NCI-H774 (cell line): ENCODE measurements at regions not wholly inside any gene's neighbourhood (a gene's known extent, or its start where the extent isn't known, plus 50 kb on each side); places are given as distances from the start of the nearest gene placed in this dataset.

Experiments
- DNase-seq: peaks from one replicate; lab custom pipeline; 2025; lab: John Stamatoyannopoulos, UW

DNA sequence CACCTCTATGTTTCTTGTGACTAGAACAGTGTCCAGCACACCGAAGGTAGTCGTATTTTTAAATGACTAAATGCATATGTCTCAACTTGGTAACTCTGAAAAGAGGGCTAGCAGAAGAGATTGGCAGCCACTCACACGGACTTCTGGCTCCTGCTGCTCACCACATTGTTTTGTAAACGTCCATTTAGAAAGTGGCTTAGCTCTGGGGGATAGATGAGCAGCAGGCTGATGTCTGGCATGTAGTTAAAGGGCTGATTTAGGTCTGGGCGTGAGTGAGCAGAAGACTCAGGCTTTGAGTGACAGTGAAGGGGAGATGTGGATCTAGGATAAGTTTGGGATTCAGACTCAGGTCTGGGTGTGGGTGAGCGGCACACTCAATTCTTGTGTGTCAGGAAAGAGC, 372.9 kb upstream of the HS6ST1 start:
- DNase-seq = no peak

DNA sequence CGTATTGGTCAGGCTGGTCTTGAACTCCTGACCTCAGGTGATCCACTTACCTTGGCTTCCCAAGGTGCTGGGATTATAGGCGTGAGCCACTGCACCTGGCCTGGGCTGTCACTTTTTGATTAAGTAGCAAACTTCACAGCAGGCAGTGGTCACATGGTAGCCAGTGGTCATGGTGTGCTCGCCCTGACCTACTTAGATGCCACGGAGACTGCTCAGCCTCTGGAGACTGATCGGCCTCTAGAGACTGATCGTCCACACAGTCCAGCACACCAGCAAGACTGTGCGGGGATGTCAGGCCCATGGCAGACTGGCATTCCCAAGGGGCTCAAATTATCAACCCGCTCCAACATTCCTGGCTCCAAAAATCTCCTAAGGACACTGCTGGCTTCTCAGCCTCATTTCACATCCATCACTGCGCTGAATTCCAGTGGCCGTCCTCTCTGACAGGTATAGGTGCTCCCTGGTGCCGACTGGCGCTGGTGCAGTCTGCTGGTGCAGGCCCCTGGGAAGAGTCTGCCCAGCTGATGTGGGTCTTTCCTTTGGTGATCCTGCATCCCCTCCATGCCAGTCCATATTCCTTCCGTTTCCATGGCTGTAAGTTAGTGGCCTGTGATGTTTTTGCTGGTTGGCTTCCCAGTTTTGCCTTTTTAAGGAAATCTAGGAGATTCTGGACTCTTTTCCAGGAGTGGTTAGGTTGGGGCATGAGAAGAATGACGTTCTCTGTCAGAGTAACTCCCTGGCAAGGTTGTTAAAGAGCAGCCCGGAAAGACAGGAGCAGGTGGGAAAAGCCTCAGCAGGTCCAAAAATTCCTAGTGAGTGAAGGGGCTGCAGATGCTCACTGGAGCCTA, 374.5 kb upstream of the HS6ST1 start:
- no peak for DNase-seq

DNA sequence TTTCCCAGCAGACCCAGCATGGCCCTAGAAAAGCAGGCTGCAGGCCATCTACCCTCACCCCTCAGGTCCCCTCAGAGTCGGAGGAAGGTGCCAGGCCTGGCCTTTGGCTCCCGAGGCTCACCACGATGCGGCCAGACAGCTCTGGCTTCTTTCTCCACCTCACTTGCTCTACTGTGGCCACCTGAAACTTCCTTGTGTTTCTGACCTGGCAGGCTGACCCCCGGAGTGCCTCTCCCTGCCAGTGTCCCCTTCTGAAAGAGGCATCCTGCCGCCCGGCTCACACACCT, 375.0 kb upstream of the HS6ST1 start:
- no peak for DNase-seq

DNA sequence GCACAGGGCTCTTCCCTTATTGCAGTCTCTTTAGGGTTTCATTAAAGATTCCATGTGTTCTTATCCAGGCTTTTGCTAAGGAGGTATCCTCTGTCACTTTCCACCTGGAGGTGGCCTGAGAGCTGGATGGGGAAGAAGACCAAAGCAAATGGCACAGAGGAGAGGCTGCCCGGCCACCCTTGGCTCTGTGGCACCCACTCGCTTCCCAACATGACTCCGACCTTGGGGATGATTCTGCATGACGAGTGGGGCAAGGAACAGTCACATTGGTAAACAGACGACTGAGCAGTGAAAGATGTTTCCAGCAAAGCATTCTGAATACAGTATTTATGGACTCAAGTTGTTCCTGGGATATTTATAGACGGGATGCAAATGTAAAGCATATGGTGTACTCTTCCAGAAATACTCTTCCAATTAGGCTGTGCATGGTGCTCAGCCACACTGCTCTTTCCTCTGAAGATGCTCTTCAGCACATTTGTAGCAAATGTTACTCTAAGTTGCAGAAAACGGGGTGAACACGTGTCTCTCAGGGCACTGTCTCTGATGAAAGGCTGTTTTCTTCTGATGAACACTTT, 377.1 kb upstream of the HS6ST1 start:
- DNase-seq = no peak

DNA sequence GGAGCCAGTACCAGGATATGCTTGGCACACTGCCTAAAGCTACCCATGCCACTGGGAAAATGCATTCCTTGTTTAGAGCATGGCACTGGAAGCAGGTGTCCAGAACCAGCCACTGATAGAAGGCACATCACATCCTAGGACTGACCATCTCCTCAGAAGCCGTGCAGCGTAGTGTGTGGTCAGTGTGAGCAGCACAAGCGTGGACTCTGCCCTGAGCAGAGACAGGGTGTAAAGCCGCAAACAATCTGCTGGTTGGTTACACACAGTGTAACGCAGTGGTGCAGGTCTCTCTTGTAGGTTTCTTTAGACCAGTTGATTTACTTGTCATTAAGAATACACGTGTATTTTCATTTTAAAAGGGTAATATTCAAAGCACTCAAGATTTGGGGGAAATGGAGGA, 377.8 kb upstream of the HS6ST1 start:
- no peak for DNase-seq

DNA sequence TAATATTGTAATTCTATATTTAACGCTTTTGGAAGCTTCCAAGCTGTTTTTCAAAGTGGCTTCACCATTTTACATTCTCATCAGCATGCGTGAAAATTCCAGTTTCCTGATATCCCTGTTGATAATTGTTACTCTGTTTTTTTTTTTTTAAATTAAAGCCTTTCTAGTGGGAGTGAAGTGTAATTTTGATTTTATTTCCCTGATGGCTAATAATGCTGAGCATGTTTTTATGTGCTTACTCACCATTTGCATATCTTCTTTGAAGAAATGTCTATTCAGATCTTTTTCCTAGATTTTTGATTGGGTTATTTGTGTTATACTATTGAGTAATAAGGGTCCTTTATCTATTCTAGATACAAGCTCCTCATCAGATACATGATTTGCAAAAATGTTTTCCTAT, 382.8 kb upstream of the HS6ST1 start:
- no peak for DNase-seq

DNA sequence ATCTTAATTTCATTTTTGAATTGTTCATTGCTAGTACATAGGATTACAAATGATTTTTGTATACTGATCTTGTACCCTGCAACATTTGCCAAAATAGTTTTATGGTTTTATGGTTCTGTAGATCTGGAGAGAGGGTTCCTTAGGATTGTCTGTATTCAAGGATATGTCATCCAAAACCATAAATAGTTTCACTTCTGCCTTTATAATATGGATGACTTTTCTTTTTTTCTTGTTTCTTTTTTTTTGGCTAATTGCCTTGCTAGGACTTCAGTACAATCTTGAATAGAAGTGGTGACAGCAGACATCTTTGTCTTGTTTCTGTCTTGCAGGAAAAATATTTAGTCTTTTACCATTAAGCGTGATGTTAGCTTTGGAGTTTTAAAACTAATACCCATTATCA, 383.9 kb upstream of the HS6ST1 start:
- DNase-seq = no peak

DNA sequence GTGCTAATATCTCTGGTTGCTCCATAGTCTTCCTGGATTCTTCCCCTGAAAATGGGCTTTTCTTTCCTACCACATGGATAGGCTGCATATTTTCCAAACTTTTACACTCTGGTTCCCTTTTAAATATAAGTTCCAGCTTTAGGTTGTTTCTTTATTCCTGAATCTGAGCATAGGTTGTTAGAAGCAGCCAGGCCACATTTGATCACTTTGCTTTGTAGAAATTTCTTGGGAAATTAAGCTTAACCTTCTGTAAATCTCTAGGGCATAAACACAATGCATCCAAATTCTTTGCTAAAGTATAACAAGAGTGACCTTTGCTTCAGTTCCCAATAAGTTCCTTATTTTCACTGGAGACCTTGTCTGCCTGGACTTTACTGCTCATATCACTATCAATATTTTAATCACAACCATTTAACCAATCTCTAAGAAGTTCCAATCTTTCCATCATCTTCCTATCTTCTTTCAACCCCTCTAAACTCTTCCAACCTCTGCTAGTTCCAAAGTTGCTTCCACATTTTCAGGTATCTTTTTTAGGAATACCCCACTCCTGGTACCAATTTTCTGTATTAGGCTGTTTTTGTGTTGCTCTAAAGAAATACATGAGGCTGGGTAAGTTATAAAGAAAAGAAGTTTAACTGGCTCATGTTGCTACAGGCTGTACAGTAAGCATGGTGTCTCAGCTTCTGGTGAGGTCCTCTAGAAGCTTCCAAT, 389.6 kb upstream of the HS6ST1 start:
- DNase-seq = no peak

DNA sequence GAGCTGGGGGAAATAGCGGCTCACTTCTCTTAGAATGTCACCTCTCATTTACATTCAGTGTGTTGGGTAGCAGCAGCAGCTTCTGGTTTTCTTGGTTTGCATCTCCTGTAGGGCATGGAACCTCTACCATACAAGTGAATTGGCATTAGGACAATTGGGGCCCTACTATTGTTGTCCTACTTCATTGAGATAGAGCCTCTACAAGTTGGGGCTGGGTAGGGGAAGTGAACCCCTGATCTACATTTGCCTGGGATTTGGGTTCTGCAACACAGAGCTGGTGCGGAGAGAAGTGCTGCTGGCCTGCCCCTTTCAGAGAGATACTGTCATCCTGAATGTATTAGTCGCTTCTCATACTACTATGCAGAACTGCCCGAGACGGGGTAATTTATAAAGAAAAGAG, 391.6 kb upstream of the HS6ST1 start:
- DNase-seq = no peak

DNA sequence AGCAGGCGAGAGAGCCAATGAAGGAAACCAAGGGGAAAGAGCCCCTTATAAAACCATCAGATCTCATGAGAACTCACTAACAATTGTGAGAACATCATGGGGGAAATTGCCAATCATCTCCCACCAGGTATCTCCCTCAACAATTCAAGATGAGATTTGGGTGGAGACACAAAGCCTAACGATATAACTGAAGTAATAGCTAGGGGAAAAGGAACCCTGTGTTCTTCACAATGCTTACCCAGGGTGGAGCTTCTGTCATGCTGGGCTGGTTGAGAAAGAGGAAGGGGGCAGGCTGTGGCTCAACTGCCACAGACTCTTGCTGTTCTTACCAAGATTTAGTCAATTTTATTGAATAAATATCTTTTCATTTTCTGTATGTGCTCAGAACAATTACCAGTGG, 392.1 kb upstream of the HS6ST1 start:
- DNase-seq = no peak

DNA sequence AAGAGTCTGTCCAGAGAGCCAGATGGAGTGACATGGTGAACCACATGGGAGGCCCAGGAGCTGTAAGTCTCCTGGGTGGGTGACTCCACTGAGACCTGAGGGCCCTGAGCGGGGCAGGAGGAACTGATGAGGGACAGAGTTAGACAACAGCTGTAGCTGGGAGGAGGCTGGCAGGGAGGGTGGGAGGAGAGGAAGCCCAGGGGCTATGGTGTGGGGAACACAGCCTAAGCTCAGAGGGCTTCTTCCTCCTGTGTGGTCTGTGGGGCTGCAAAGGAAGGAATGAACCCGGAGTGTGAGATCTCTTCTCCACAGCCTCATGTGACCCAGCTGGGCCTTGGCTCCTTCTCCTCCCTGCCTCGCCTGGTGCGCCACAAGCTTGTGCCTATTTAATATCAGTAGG, 395.6 kb upstream of the HS6ST1 start:
- DNase-seq = no peak

DNA sequence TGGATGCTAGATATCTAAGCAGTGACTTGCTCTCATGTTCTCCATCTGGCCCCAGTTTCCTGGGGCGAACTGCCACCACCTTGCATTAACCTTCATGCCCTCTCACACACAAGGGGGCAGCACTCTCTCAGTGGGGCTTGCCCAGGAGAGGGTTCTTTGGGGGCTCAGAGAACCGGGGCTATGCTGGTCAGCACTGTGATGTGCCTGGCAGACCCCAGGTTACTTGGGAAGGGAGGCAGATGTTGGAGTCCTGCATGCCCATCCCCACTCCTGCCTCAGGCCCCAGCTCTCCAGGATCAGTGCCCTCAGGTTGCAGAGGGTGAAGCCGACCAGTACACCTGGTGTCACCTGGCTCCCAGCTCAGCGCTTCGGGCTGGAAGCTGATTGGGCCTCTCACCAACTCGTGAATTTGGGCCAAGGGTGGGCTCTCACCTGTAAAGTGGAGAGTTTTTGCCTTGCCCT, 396.2 kb upstream of the HS6ST1 start:
- DNase-seq = no peak

DNA sequence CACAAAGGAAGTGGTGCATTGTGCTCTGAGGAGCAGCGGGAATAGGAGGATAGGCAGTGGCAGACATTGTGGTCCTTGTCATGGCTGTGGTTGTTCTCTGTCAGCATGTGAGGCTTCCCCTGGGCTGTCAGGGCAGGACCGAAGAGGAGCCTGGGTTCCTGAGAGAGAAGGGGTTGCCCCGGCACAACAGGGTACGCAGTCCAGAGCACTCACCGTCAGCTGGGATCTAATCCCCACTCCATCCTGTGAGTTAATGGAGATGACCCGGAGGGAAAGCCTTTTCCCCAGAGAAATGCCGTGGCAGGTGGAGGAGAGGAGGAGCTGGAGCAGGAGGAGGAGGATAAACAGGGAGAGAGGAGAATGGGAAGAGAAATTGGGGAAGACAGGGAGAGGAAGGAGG, 396.7 kb upstream of the HS6ST1 start:
- DNase-seq = no peak

DNA sequence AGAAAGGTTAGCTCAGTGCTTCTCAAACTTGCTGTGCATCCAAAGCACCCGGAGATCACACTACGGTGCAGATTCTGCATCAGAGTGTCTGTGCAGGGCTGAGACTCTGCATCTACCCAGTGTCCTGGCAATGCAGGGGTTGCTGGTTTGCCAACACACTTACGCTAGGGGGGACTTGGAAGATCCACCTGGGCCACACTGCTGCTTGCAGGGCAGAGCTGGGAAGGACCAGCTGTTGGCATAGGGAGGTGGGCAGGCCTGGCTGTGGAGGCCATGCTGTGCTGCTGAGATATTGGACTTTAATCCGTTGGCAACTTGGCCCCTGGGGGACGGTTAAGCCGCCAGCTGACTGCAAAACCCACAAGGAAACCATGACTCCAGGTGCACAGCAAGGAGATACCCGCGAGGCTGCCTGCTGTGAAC, 397.6 kb upstream of the HS6ST1 start:
- no peak for DNase-seq

DNA sequence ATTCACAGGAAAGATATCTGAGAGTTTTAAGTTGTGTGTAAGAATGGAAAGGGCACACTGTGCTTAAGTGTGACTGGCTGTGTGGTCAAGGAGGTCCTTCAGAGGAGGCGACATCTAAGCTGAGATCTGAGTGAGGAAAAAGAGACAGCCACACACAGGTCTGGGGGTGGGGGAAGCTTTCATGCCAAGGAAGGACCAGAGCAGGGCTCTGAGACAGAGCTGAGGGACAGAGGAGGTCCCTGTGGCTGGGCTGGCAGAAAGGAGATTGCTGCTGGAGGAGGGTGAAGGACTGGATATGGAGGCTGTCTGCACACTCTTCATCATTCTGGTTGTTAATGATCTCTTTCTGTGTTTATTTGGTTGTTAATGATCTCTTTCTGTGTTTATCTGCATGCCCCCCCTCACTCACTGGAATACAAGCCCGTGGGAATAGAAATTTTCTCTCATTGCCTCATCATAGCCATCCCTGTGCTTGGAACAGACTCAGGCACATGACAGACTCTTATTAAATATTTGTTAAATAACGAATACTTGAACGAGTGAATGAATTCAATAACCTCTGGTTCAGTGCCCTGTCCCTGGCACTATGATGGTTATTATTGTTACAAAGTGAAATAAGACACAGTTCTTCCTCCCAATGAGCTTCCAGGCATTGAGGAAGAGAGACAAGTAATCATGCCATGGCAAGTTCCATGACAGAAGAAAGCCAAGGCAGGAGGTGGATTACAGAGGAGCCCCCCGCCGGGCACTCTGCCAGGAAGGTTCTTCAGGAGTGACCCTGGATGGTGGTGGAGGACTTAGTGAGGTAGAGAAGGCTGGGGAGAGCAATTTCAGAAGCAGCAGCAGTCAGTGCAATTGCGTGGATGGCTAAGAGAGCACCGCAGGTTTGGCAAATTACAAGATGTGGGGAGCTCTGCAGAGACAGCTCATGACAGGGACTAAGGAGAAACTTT, 399.4 kb upstream of the HS6ST1 start:
- DNase-seq = no peak

DNA sequence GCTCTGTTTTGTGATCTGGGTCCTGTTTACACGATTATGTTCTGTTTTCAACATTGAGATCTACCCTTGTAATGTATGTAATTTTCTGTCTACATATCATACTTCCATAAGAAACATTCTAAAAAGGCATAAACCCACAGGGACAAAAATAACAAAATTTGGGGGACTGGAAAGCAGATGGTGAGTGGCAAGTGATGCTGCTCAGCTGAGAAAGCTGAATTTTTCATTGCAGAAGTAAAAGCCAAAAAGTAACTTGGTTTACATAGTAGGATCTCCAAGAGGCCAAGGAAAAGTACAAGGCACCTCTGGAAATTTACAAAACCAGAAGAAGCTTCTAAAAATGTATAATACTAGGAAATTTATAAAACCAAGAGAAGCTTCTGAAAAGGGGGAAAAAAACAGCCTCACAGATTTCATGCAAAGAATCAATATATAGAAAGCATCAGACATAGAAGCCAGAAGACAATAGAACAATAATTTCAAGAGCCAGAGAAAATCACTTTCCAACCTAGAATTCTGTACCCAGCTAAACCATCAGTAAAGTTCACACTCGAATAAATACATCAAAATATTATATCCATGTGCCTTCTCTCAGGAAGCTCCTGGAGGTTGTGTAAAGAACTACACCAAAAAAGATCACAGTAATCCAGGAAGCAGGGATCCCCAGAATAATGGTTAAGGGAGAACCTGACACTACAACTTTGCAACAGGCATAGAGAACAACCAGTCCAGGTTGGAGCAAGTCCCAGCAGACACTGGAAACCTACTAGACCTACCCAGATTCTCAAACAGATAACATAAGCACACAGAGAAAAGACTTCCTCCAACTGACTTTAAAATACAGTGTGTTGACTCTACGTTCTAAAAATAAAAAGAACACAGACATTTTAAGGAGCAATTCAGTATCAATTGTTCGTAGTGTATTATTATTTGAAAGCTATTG, 401.7 kb upstream of the HS6ST1 start:
- DNase-seq = no peak

DNA sequence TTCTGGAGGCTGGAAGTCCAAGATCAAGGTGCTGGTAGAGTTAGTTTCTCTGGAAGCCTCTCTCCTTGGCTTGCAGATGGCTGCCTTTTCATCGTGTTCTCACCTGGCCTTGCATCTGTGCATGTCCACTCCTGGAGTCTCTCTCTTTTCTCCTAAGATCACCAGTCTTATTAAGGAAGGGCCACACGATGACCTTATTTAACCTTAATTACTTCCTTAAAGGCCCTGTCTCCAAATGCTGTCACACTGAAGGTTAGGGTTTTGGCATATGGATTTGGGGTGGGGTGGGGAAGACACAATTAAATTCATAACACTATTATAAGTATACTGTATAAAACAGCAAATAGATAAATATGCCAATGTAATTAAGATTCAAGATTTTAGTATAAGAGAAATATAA, 402.4 kb upstream of the HS6ST1 start:
- DNase-seq = no peak

DNA sequence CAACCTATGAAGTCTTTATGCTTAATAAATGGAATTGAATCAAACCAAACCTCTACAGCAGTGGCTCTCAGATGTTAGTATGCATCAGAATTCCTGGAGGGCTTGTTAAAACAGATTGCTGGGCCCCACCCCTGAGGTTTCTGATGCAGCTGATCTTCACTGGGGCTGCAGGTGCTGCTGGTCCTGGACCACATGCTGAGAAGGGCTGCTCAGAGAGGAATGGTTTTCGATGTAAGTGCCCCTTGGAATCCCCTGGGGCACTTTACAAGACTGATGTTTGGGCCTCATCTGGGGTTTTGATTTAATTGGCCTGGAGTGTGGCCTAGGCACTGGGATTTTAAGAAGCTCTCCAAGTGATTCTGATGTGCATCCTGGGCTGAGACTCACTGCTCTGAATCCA, 403.8 kb upstream of the HS6ST1 start:
- no peak for DNase-seq

DNA sequence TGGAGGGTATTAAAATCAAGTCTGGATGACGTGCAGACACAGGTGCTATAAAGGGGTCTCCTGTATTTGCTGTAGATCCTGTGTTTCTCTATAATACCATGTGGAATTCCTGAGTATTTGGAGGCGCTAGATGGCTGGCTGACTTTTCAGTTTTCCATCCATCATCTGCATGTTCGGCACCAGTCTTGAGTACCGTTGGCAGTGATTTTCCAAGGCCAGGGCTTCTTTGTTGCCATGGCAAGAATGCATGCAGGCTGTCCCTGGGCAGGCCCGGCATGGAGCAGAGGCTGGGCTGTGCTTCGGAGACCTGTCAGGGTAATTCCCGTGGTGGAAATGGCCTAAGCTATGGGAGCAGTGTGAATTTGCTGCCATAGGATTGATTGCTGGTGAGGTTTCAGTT, 405.9 kb upstream of the HS6ST1 start:
- no peak for DNase-seq

DNA sequence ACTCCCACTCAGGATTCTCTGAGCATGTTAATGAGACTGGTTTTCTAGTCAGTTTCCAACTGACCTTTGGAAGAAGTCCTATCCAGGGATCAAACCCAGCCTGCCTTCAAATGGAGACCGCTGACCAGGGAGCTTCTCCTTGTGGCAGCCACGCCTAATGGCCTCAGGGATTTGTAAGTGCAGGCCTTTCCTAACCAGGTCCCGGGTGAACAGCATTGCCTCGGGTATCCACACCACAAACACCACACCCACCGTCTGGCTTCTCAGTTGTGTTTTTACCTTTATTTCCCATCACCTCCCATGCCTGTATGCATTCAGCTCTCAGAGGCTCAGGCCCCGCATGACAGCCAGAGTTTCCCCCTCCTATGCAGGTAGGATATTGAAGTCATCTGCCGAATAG, 406.3 kb upstream of the HS6ST1 start:
- no peak for DNase-seq

DNA sequence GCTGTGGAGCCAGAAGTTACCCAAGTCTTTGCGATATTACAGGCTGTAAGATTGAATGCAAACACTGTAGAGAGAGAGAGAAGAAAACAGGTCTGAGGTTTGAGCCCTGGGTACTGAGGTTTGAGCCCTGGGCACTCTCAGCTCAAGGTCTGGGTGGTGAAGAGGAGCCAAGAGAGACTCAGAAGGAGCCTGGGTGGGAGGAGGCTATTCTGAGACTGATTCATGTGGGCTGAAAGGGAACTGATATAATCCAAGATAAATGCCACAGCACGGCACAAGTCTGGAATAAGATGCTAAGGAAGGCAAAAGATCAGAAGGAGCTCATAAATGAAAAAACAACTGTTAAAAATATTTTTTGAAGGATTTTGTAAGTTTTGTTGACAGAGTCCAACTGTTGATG, 407.6 kb upstream of the HS6ST1 start:
- DNase-seq = no peak
